ENCODE measurements at regions not wholly inside any gene's neighbourhood (a gene's known extent, or its start where the extent isn't known, plus 50 kb on each side); places are given as distances from the start of the nearest gene placed in this dataset.

GRCh38 chr3:165640970-165641369 is 196.3 kb downstream of the BCHE start:
- ATAC-seq (ENCODE audit: low FRiP score) (no peak), DNase-seq (no peak)
- no peaks in the 10 kb centered on the region for H3K27me3 ChIP-seq (ENCODE audit: control insufficient read depth in 1 of 2, insufficient read depth in 2 of 2, low read length in 1 of 2)
- H3K9me3 ChIP-seq (ENCODE audit: control insufficient read depth, low read length) = no peaks in the 10 kb centered on the region
- H3K36me3 ChIP-seq (ENCODE audit: control insufficient read depth in 1 of 2, insufficient read depth in 2 of 2, low read length in 1 of 2) = no peaks in the 10 kb centered on the region
- no peak overlapping the region for H3K27ac ChIP-seq (ENCODE audit: low read depth in 1 of 2, low read length in 2 of 2)
- 90 to 92% methylated on average over 1 of the region's 1 CpG for WGBS, 2 donors
- intact Hi-C loops (cut with DNase I) = no loop called here
- H3K4me3 ChIP-seq (ENCODE audit: low read length in 2 of 2) = no peak overlapping the region
- no peaks in the 10 kb centered on the region for H3K4me1 ChIP-seq (ENCODE audit: control insufficient read depth in 1 of 2, insufficient read depth in 2 of 2, low read length in 2 of 2)

- Histone ChIP-seq H3K4me3 (ENCODE audit: low read length in 2 of 2) (no peak overlapping the region), H3K27me3 (ENCODE audit: control insufficient read depth in 1 of 2, insufficient read depth in 2 of 2, low read length in 1 of 2) (no peaks in the 10 kb centered on the region), H3K36me3 (ENCODE audit: control insufficient read depth in 1 of 2, insufficient read depth in 2 of 2, low read length in 1 of 2) (no peaks in the 10 kb centered on the region), H3K9me3 (ENCODE audit: control insufficient read depth, low read length) (no peaks in the 10 kb centered on the region), H3K27ac (ENCODE audit: low read depth in 1 of 2, low read length in 2 of 2) (no peak overlapping the region), H3K4me1 (ENCODE audit: control insufficient read depth in 1 of 2, insufficient read depth in 2 of 2, low read length in 2 of 2) (no peaks in the 10 kb centered on the region)
- intact Hi-C loops (cut with DNase I) = no loop called here
- no peak for ATAC-seq (ENCODE audit: low FRiP score)
- DNase-seq = no peak
- 82 to 85% methylated on average over 1 of the region's 1 CpG for WGBS, 2 donors
Measured at GRCh38 chr3:165640031-165640430, 197.2 kb downstream of the BCHE start.

GRCh38 chr3:165638034-165638433 is 199.2 kb downstream of the BCHE start:
- intact Hi-C loops (cut with DNase I) = no loop called here
- ATAC-seq (ENCODE audit: low FRiP score) = no peak
- 82 to 85% methylated on average over 6 of the region's 6 CpGs for WGBS, 2 donors

GRCh38 chr3:165636684-165637015 is 200.6 kb downstream of the BCHE start:
- DNase-seq = no peak
- H3K4me1 ChIP-seq (ENCODE audit: control insufficient read depth in 1 of 2, insufficient read depth in 2 of 2, low read length in 2 of 2) = no peaks in the 10 kb centered on the region
- H3K27me3 ChIP-seq (ENCODE audit: control insufficient read depth in 1 of 2, insufficient read depth in 2 of 2, low read length in 1 of 2) = no peaks in the 10 kb centered on the region
- intact Hi-C loops (cut with DNase I) = no loop called here
- no peaks in the 10 kb centered on the region for H3K36me3 ChIP-seq (ENCODE audit: control insufficient read depth in 1 of 2, insufficient read depth in 2 of 2, low read length in 1 of 2)
- no peak for ATAC-seq (ENCODE audit: low FRiP score)
- H3K27ac ChIP-seq (ENCODE audit: low read depth in 1 of 2, low read length in 2 of 2) = no peak overlapping the region
- H3K9me3 ChIP-seq (ENCODE audit: control insufficient read depth, low read length) = no peaks in the 10 kb centered on the region
- WGBS, 2 donors = 96 to 97% methylated on average over 1 of the region's 1 CpG
- H3K4me3 ChIP-seq (ENCODE audit: low read length in 2 of 2) = no peak overlapping the region

More at GRCh38 chr3:165638034-165638433, 199.2 kb downstream of the BCHE start:
- H3K27ac ChIP-seq (ENCODE audit: low read depth in 1 of 2, low read length in 2 of 2) = no peak overlapping the region
- no peaks in the 10 kb centered on the region for H3K4me1 ChIP-seq (ENCODE audit: control insufficient read depth in 1 of 2, insufficient read depth in 2 of 2, low read length in 2 of 2)
- H3K9me3 ChIP-seq (ENCODE audit: control insufficient read depth, low read length) = no peaks in the 10 kb centered on the region
- H3K27me3 ChIP-seq (ENCODE audit: control insufficient read depth in 1 of 2, insufficient read depth in 2 of 2, low read length in 1 of 2) = no peaks in the 10 kb centered on the region
- H3K4me3 ChIP-seq (ENCODE audit: low read length in 2 of 2) = no peak overlapping the region
- no peaks in the 10 kb centered on the region for H3K36me3 ChIP-seq (ENCODE audit: control insufficient read depth in 1 of 2, insufficient read depth in 2 of 2, low read length in 1 of 2)
- no peak for DNase-seq

- Histone ChIP-seq H3K36me3 (ENCODE audit: control insufficient read depth in 1 of 2, insufficient read depth in 2 of 2, low read length in 1 of 2) (no peaks in the 10 kb centered on the region), H3K4me3 (ENCODE audit: low read length in 2 of 2) (no peak overlapping the region), H3K4me1 (ENCODE audit: control insufficient read depth in 1 of 2, insufficient read depth in 2 of 2, low read length in 2 of 2) (no peaks in the 10 kb centered on the region), H3K27ac (ENCODE audit: low read depth in 1 of 2, low read length in 2 of 2) (no peak overlapping the region), H3K27me3 (ENCODE audit: control insufficient read depth in 1 of 2, insufficient read depth in 2 of 2, low read length in 1 of 2) (no peaks in the 10 kb centered on the region), H3K9me3 (ENCODE audit: control insufficient read depth, low read length) (no peaks in the 10 kb centered on the region)
- DNase-seq (no peak), ATAC-seq (ENCODE audit: low FRiP score) (no peak)
- intact Hi-C loops (cut with DNase I) = no loop called here
- WGBS, 2 donors = 92% methylated on average over 5 of the region's 5 CpGs
Measured at GRCh38 chr3:165635791-165636683, 201.2 kb downstream of the BCHE start.

GRCh38 chr3:165624761-165625160 is 212.5 kb downstream of the BCHE start:
- Histone ChIP-seq H3K27ac (ENCODE audit: low read depth in 1 of 2, low read length in 2 of 2) (no peak overlapping the region), H3K4me1 (ENCODE audit: control insufficient read depth in 1 of 2, insufficient read depth in 2 of 2, low read length in 2 of 2) (no peaks in the 10 kb centered on the region), H3K36me3 (ENCODE audit: control insufficient read depth in 1 of 2, insufficient read depth in 2 of 2, low read length in 1 of 2) (no peaks in the 10 kb centered on the region), H3K27me3 (ENCODE audit: control insufficient read depth in 1 of 2, insufficient read depth in 2 of 2, low read length in 1 of 2) (no peaks in the 10 kb centered on the region), H3K4me3 (ENCODE audit: low read length in 2 of 2) (no peak overlapping the region), H3K9me3 (ENCODE audit: control insufficient read depth, low read length) (no peaks in the 10 kb centered on the region)
- WGBS, 2 donors = 91 to 92% methylated on average over 3 of the region's 3 CpGs
- DNase-seq = no peak
- ATAC-seq (ENCODE audit: low FRiP score) = no peak
- intact Hi-C loops (cut with DNase I) = no loop called here

GRCh38 chr3:165622356-165622755 is 214.9 kb downstream of the BCHE start:
- no peak for DNase-seq
- Histone ChIP-seq H3K4me3 (ENCODE audit: low read length in 2 of 2) (no peak overlapping the region), H3K9me3 (ENCODE audit: control insufficient read depth, low read length) (no peaks in the 10 kb centered on the region), H3K27ac (ENCODE audit: low read depth in 1 of 2, low read length in 2 of 2) (no peak overlapping the region), H3K27me3 (ENCODE audit: control insufficient read depth in 1 of 2, insufficient read depth in 2 of 2, low read length in 1 of 2) (no peaks in the 10 kb centered on the region), H3K4me1 (ENCODE audit: control insufficient read depth in 1 of 2, insufficient read depth in 2 of 2, low read length in 2 of 2) (no peaks in the 10 kb centered on the region), H3K36me3 (ENCODE audit: control insufficient read depth in 1 of 2, insufficient read depth in 2 of 2, low read length in 1 of 2) (no peaks in the 10 kb centered on the region)
- ATAC-seq (ENCODE audit: low FRiP score) = no peak
- 98% methylated on average over 2 of the region's 2 CpGs for WGBS, 2 donors
- intact Hi-C loops (cut with DNase I) = no loop called here

- WGBS, 2 donors = 81 to 89% methylated on average over 2 of the region's 2 CpGs
- Histone ChIP-seq H3K27me3 (ENCODE audit: control insufficient read depth in 1 of 2, insufficient read depth in 2 of 2, low read length in 1 of 2) (no peaks in the 10 kb centered on the region), H3K36me3 (ENCODE audit: control insufficient read depth in 1 of 2, insufficient read depth in 2 of 2, low read length in 1 of 2) (no peaks in the 10 kb centered on the region), H3K4me1 (ENCODE audit: control insufficient read depth in 1 of 2, insufficient read depth in 2 of 2, low read length in 2 of 2) (no peaks in the 10 kb centered on the region), H3K4me3 (ENCODE audit: low read length in 2 of 2) (no peak overlapping the region), H3K9me3 (ENCODE audit: control insufficient read depth, low read length) (no peaks in the 10 kb centered on the region), H3K27ac (ENCODE audit: low read depth in 1 of 2, low read length in 2 of 2) (no peak overlapping the region)
- intact Hi-C loops (cut with DNase I) = no loop called here
- ATAC-seq (ENCODE audit: low FRiP score) (no peak), DNase-seq (no peak)
Measured at GRCh38 chr3:165619069-165619468, 218.2 kb downstream of the BCHE start.

- H3K36me3 ChIP-seq (ENCODE audit: control insufficient read depth in 1 of 2, insufficient read depth in 2 of 2, low read length in 1 of 2) = no peaks in the 10 kb centered on the region
- intact Hi-C loops (cut with DNase I) = no loop called here
- no peaks in the 10 kb centered on the region for H3K27me3 ChIP-seq (ENCODE audit: control insufficient read depth in 1 of 2, insufficient read depth in 2 of 2, low read length in 1 of 2)
- H3K27ac ChIP-seq (ENCODE audit: low read depth in 1 of 2, low read length in 2 of 2) = no peak overlapping the region
- H3K9me3 ChIP-seq (ENCODE audit: control insufficient read depth, low read length) = no peaks in the 10 kb centered on the region
- no peak for DNase-seq
- H3K4me1 ChIP-seq (ENCODE audit: control insufficient read depth in 1 of 2, insufficient read depth in 2 of 2, low read length in 2 of 2) = no peaks in the 10 kb centered on the region
- no peak for ATAC-seq (ENCODE audit: low FRiP score)
- no peak overlapping the region for H3K4me3 ChIP-seq (ENCODE audit: low read length in 2 of 2)
Measured at GRCh38 chr3:165617134-165617533, 220.1 kb downstream of the BCHE start.

Measured in aorta (tissue), 5 donors.